ENCODE measurements at regions not wholly inside any gene's neighbourhood (a gene's known extent, or its start where the extent isn't known, plus 50 kb on each side); places are given as distances from the start of the nearest gene placed in this dataset.

- WGBS, 2 donors, result 70 to 81% methylated on average over 9 of the region's 9 CpGs
- DNase-seq, result peak; percentile 71 to 84 (median 75)
Measured at GRCh38 chr2:43102366-43103092, 123.9 kb downstream of the ZFP36L2 start.

GRCh38 chr2:43101751-43102150, 124.7 kb downstream of the ZFP36L2 start:
- ATAC-seq (ENCODE audit: insufficient read depth, low FRiP score) (no peak), DNase-seq (no peak)
- peaks cover 0 to 3% (median 0%) of the 10 kb centered on the region in 4 donors for H3K9me3 ChIP-seq (ENCODE audit: control insufficient read depth in 4 of 4, insufficient read depth in 3 of 4, low read length in 3 of 4)
- peak overlapping the region; percentile 74 to 85 for H3K27ac ChIP-seq (ENCODE audit: low read depth in 1 of 2, low read length in 1 of 2)
- no peak overlapping the region for H3K4me3 ChIP-seq
- TF ChIP-seq CTCF (IDR thresholded peaks at IDR 0.05; ENCODE audit: control extremely low read depth, extremely low read depth), result no peak
- H3K4me1 ChIP-seq (ENCODE audit: control insufficient read depth in 5 of 5, insufficient read depth in 5 of 5, low read length in 5 of 5), result peaks cover 0 to 60% (median 25%) of the 10 kb centered on the region in 5 donors
- 90 to 92% methylated on average over 7 of the region's 7 CpGs for WGBS, 2 donors
- H3K27me3 ChIP-seq (ENCODE audit: control insufficient read depth in 3 of 3, insufficient read depth in 3 of 3, low read length in 2 of 3), result no peaks in the 10 kb centered on the region
- no peaks in the 10 kb centered on the region for H3K36me3 ChIP-seq (ENCODE audit: control insufficient read depth in 4 of 4, insufficient read depth in 4 of 4, low read length in 4 of 4)
- H3K9ac ChIP-seq (ENCODE audit: insufficient read depth in 1 of 2, low read length in 2 of 2), result peak overlapping the region in 1 of 2 donors; percentile 59

More at GRCh38 chr2:43102366-43103092, 123.9 kb downstream of the ZFP36L2 start:
- Histone ChIP-seq H3K9ac (ENCODE audit: insufficient read depth in 1 of 2, low read length in 2 of 2) (peak overlapping the region in 1 of 2 donors; percentile 26), H3K4me3 (no peak overlapping the region), H3K27me3 (ENCODE audit: control insufficient read depth in 3 of 3, insufficient read depth in 3 of 3, low read length in 2 of 3) (no peaks in the 10 kb centered on the region), H3K4me1 (ENCODE audit: control insufficient read depth in 5 of 5, insufficient read depth in 5 of 5, low read length in 5 of 5) (peaks cover 0 to 66% (median 31%) of the 10 kb centered on the region in 5 donors), H3K36me3 (ENCODE audit: control insufficient read depth in 4 of 4, insufficient read depth in 4 of 4, low read length in 4 of 4) (no peaks in the 10 kb centered on the region), H3K9me3 (ENCODE audit: control insufficient read depth in 4 of 4, insufficient read depth in 3 of 4, low read length in 3 of 4) (peaks cover 0 to 3% (median 0%) of the 10 kb centered on the region in 4 donors), H3K27ac (ENCODE audit: low read depth in 1 of 2, low read length in 1 of 2) (peak overlapping the region; percentile 74 to 85)
- no peak for ATAC-seq (ENCODE audit: insufficient read depth, low FRiP score)
- no peak for TF ChIP-seq CTCF (IDR thresholded peaks at IDR 0.05; ENCODE audit: control extremely low read depth, extremely low read depth)

- Histone ChIP-seq H3K27ac (ENCODE audit: low read depth in 1 of 2, low read length in 1 of 2) (peak overlapping the region; percentile 74 to 85), H3K36me3 (ENCODE audit: control insufficient read depth in 4 of 4, insufficient read depth in 4 of 4, low read length in 4 of 4) (no peaks in the 10 kb centered on the region), H3K27me3 (ENCODE audit: control insufficient read depth in 3 of 3, insufficient read depth in 3 of 3, low read length in 2 of 3) (no peaks in the 10 kb centered on the region), H3K4me1 (ENCODE audit: control insufficient read depth in 5 of 5, insufficient read depth in 5 of 5, low read length in 5 of 5) (peaks cover 0 to 54% (median 19%) of the 10 kb centered on the region in 5 donors), H3K4me3 (no peak overlapping the region), H3K9me3 (ENCODE audit: control insufficient read depth in 4 of 4, insufficient read depth in 3 of 4, low read length in 3 of 4) (peaks cover 0 to 1% (median 0%) of the 10 kb centered on the region in 4 donors), H3K9ac (ENCODE audit: insufficient read depth in 1 of 2, low read length in 2 of 2) (peak overlapping the region in 1 of 2 donors; percentile 59)
- ATAC-seq (ENCODE audit: insufficient read depth, low FRiP score), result no peak
- 29 to 42% methylated on average over 56 of the region's 56 CpGs for WGBS, 2 donors
- DNase-seq, result peak; percentile 76 to 82 (median 80)
- no peak for TF ChIP-seq CTCF (IDR thresholded peaks at IDR 0.05; ENCODE audit: control extremely low read depth, extremely low read depth)
Measured at GRCh38 chr2:43100883-43101662, 125.3 kb downstream of the ZFP36L2 start.
